ENCODE measurements at regions not wholly inside any gene's neighbourhood (a gene's known extent, or its start where the extent isn't known, plus 50 kb on each side); places are given as distances from the start of the nearest gene placed in this dataset.

- DNase-seq: no peak
These were observed 62.0 kb downstream of the CNGA2 start for GRCh38 chrX:151796576-151796975.

- DNase-seq: no peak
These were observed 67.4 kb downstream of the CNGA2 start for GRCh38 chrX:151801980-151802379.

GRCh38 chrX:151806967-151807540 lies 72.5 kb downstream of the CNGA2 start:
- DNase-seq: no peak

- DNase-seq: no peak
These were observed 78.1 kb downstream of the CNGA2 start for GRCh38 chrX:151812661-151813060.

- DNase-seq: no peak
These were observed 80.2 kb downstream of the CNGA2 start for GRCh38 chrX:151814767-151815166.

- DNase-seq: no peak
These were observed 80.9 kb downstream of the CNGA2 start for GRCh38 chrX:151815398-151815797.

- no peak for DNase-seq
These were observed 82.4 kb downstream of the CNGA2 start for GRCh38 chrX:151816934-151817333.

GRCh38 chrX:151818828-151819227 lies 84.3 kb downstream of the CNGA2 start:
- no peak for DNase-seq

- no peak for DNase-seq
These were observed 86.7 kb downstream of the CNGA2 start for GRCh38 chrX:151821226-151821625.

GRCh38 chrX:151825007-151825406 lies 87.7 kb upstream of the MAGEA4 start:
- no peak for DNase-seq

GRCh38 chrX:151825925-151826485 lies 86.7 kb upstream of the MAGEA4 start:
- DNase-seq: peak in 1 of 2 experiments; percentile 2

GRCh38 chrX:151828439-151829080 lies 84.1 kb upstream of the MAGEA4 start:
- DNase-seq: no peak

- DNase-seq: no peak
These were observed 81.8 kb upstream of the MAGEA4 start for GRCh38 chrX:151830911-151831310.

- no peak for DNase-seq
These were observed 60.4 kb upstream of the MAGEA4 start for GRCh38 chrX:151852294-151852693.

GRCh38 chrX:151854726-151855495 lies 57.8 kb upstream of the MAGEA4 start:
- DNase-seq: no peak

GRCh38 chrX:151859481-151859880 lies 53.2 kb upstream of the MAGEA4 start:
- DNase-seq: no peak

GRCh38 chrX:151860827-151861226 lies 51.9 kb upstream of the MAGEA4 start:
- no peak for DNase-seq
